ENCODE measurements at regions not wholly inside any gene's neighbourhood (a gene's known extent, or its start where the extent isn't known, plus 50 kb on each side); places are given as distances from the start of the nearest gene placed in this dataset.

- H3K27me3 ChIP-seq (ENCODE audit: insufficient read depth, poor library complexity, severe bottlenecking): no peaks in the 10 kb centered on the region
- peak overlapping the region; percentile 88 for H3K27ac ChIP-seq (ENCODE audit: poor library complexity, severe bottlenecking)
- ATAC-seq (ENCODE audit: low read depth) (no peak), DNase-seq (ENCODE audit: low spot score) (no peak)
- peaks cover 16% of the 10 kb centered on the region for H3K4me1 ChIP-seq (ENCODE audit: insufficient read depth, poor library complexity, severe bottlenecking)
- H3K36me3 ChIP-seq (ENCODE audit: low read depth): no peaks in the 10 kb centered on the region
- H3K9me3 ChIP-seq (ENCODE audit: severe bottlenecking): peaks cover 2% of the 10 kb centered on the region
- no peak for TF ChIP-seq CTCF (IDR thresholded peaks at IDR 0.05; ENCODE audit: poor library complexity, severe bottlenecking)
- H3K4me3 ChIP-seq (ENCODE audit: severe bottlenecking): no peak overlapping the region
These were observed 58.2 kb upstream of the TP63 start for GRCh38 chr3:189573004-189573403.

- H3K4me1 ChIP-seq (ENCODE audit: insufficient read depth, poor library complexity, severe bottlenecking): peaks cover 11% of the 10 kb centered on the region
- no peaks in the 10 kb centered on the region for H3K9me3 ChIP-seq (ENCODE audit: severe bottlenecking)
- H3K27ac ChIP-seq (ENCODE audit: poor library complexity, severe bottlenecking): no peak overlapping the region
These were observed 54.7 kb upstream of the TP63 start for GRCh38 chr3:189576486-189576885.

GRCh38 chr3:189577050-189577951 is 53.9 kb upstream of the TP63 start:
- peaks cover 9% of the 10 kb centered on the region for H3K4me1 ChIP-seq (ENCODE audit: insufficient read depth, poor library complexity, severe bottlenecking)
- H3K27ac ChIP-seq (ENCODE audit: poor library complexity, severe bottlenecking): no peak overlapping the region
- DNase-seq (ENCODE audit: low spot score) (no peak), ATAC-seq (ENCODE audit: low read depth) (no peak)
- no peaks in the 10 kb centered on the region for H3K9me3 ChIP-seq (ENCODE audit: severe bottlenecking)
- no peaks in the 10 kb centered on the region for H3K36me3 ChIP-seq (ENCODE audit: low read depth)
- no peaks in the 10 kb centered on the region for H3K27me3 ChIP-seq (ENCODE audit: insufficient read depth, poor library complexity, severe bottlenecking)
- no peak for TF ChIP-seq CTCF (IDR thresholded peaks at IDR 0.05; ENCODE audit: poor library complexity, severe bottlenecking)
- no peak overlapping the region for H3K4me3 ChIP-seq (ENCODE audit: severe bottlenecking)

More at GRCh38 chr3:189576486-189576885, 54.7 kb upstream of the TP63 start:
- Histone ChIP-seq H3K4me3 (ENCODE audit: severe bottlenecking) (no peak overlapping the region), H3K36me3 (ENCODE audit: low read depth) (no peaks in the 10 kb centered on the region), H3K27me3 (ENCODE audit: insufficient read depth, poor library complexity, severe bottlenecking) (no peaks in the 10 kb centered on the region)
- TF ChIP-seq CTCF (IDR thresholded peaks at IDR 0.05; ENCODE audit: poor library complexity, severe bottlenecking): no peak
- DNase-seq (ENCODE audit: low spot score) (no peak), ATAC-seq (ENCODE audit: low read depth) (no peak)

GRCh38 chr3:189580190-189580589 is 51.0 kb upstream of the TP63 start:
- H3K27ac ChIP-seq (ENCODE audit: poor library complexity, severe bottlenecking): no peak overlapping the region
- DNase-seq (ENCODE audit: low spot score): no peak
- H3K9me3 ChIP-seq (ENCODE audit: severe bottlenecking): no peaks in the 10 kb centered on the region
- no peak for ATAC-seq (ENCODE audit: low read depth)
- no peaks in the 10 kb centered on the region for H3K36me3 ChIP-seq (ENCODE audit: low read depth)
- H3K4me1 ChIP-seq (ENCODE audit: insufficient read depth, poor library complexity, severe bottlenecking): peaks cover 12% of the 10 kb centered on the region
- TF ChIP-seq CTCF (IDR thresholded peaks at IDR 0.05; ENCODE audit: poor library complexity, severe bottlenecking): no peak
- no peaks in the 10 kb centered on the region for H3K27me3 ChIP-seq (ENCODE audit: insufficient read depth, poor library complexity, severe bottlenecking)
- no peak overlapping the region for H3K4me3 ChIP-seq (ENCODE audit: severe bottlenecking)
